ENCODE measurements at regions not wholly inside any gene's neighbourhood (a gene's known extent, or its start where the extent isn't known, plus 50 kb on each side); places are given as distances from the start of the nearest gene placed in this dataset.
"Not testable (repeated sequence)": the region's sequence is repeated elsewhere in the genome, so short reads cannot be mapped to it uniquely, and the experiment has no call there.

- DNase-seq, result no peak
These were observed 200.8 kb downstream of the DUSP6 start for GRCh38 chr12:89151536-89151935.

DNA sequence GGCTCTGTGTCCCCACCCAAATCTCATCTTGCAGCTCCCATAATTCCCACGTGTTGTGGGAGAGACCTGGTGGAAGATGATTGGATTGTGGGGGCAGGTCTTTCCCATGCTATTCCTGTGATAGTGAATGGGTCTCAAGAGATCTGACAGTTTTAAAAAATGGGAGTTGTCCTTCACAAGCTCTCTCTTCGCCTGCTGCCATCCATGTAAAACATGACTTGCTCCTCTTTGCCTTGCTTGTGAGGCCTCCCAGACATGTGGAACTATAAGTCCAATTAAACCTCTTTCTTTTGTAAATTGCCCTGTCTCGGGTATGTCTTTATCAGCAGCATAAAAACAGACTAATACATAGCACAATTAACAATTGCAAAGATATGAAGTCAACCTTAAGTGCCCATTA, 201.5 kb downstream of the DUSP6 start:
- DNase-seq, result not testable (repeated sequence)

DNA sequence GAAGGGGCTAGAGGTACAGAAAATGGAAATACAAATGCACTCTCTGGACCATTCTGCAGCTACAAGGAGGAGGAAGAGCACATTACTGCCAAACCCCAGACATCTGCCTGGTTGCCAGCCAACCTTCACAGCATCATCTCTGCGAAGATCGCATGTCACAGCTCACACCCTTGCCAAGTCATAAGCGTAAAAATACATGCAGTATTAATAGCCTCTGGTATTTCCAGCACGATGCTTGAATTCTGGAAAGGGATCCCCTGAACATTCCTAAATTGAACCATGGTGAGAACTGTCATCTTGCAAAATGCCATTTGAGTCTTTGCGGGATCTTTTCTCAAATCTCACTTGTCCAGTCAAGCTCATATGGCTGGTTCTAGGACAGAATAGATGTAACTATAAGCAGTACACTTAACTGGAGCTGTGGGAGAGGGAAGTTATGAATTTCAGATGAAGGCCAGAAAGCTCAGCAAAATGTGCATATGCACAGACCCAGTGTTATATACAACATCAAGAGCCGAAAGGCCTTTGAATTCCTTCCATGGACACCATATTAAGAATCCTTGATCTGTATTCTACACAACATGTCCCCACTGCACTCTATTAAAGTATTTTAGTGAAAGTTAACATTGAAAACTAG, 211.6 kb downstream of the DUSP6 start:
- DNase-seq, result no peak

DNA sequence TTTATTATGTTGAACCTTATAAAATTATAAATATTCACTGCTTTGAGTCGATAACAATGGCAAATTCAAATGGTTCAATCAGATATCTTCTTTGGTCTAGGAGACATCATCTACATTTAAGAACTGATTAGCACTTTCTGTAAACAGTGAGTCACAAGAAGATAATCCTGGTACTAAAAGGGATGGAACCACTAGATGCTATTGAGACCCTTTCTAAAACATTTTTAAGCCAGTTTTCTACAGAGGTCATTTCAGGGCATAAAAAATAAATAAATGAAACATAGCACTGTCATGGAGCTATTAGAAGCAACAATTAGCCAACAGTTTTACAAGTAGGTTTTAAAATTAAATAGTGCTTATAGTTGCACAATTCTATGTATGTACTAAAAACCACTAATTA, 212.2 kb downstream of the DUSP6 start:
- no peak for DNase-seq

DNA sequence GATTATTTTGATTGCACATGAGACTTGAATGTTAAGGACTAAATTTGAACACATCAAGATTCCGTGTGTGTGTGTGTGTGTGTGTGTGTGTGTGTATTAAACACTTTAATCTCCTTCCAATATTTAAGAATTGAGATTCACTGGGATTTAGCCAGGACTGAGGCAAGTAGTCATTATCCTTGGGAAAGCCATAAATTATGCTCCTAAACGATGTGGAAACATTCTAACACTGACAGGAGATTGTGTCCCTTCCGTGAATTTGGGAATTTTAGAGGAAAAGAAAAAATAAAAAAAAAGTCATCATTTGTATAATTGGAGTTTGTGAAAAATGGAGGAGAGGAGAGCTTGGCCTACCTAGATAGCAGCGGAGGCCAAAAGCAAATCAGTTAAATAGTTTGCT, 212.9 kb downstream of the DUSP6 start:
- DNase-seq, result no peak

GRCh38 chr12:89138048-89138852, 214.1 kb downstream of the DUSP6 start:
- no peak for DNase-seq

DNA sequence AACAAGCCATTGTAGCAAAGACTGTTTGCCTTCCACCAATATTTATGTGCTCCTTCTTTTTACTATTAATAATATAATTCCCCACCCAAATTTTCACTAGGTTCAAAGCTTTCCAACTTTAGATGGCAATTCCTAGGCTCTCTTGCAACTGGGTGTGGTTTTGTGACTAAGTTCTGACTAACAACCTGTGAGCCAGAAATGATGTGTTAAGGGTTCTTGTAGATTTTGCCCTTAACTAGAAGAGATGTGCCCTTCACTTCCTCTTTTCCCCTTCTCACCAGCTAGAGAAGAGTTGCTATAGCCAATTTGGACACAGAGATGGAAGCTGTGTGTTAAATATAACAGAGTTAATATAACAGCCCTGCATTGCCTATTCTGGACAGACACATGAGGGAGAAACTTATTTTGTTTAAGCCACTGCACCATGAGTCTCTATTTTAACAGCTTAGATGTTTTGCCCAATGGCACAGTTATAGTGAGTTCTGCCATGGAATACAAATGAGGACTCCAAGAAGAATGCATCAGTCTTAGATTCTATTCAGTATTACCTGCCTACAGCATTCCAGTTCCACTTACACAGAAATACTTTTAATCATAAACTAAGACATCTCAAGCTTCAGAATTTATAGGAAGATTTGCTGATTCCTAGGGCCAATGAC, 216.2 kb downstream of the DUSP6 start:
- DNase-seq, result no peak

DNA sequence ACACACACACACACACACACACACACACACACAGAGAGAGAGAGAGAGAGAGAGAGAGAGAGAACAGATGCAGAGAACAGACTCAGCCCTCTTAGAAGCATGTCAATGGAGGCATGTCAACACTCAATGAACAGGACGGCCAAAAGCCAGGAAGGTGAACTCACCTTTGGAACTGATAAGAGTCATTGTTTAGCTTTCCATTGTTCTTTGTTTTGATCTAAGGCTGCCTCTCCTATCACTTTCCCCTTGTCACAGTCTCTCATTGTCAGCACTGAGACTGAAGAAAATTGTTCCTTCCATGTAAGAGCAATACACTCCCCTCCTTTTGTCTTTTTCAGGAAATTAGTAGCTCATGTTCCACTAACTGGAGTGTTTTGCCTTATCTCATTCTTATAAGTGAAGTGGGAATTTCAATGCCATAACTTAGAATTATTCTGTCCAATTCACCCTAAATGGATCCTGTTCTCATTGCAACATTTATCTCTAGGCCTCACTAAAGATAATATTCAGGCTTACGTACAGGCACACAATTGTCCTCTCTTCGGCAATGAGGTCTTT, 218.0 kb downstream of the DUSP6 start:
- DNase-seq, result no peak

- DNase-seq, result no peak
These were observed 223.0 kb downstream of the DUSP6 start for GRCh38 chr12:89129167-89129870.

DNA sequence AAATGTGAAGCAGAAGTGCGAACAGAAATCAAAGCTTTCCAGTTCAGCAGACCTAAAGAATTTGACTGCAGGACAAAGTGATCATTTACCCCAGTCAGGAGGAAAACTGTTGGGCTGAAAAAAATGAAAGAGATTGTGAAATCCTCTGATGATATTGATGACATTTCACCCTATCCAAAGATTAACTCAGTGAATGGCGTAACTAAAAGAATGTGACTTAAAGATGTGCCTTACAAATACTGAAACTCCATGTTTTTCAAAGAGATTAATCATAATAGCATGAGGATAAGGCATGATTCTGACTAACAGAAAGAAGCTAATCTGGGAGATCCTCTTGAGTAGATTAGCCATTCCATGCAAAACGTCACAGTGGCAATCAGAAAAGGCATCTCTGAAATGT, 225.6 kb downstream of the DUSP6 start:
- DNase-seq, result no peak

DNA sequence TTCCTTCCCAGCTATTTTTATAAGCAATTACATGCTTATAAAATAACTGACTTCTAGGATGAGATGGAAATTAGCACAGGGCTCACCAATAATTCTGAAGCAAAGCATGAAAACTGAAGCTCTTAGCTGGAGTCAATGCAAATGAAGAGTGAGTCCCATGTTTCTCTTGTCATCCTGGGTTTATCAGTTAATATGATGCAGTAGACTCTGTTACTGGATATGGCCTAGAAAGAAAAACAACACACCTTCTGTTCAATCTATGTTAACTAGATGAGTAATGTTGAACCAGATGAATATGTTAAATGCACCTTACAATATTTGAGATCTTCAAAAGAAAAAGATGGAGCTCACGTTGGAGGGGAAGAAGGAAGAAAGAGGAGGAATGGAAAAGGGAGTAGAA, 229.4 kb downstream of the DUSP6 start:
- DNase-seq, result no peak

DNA sequence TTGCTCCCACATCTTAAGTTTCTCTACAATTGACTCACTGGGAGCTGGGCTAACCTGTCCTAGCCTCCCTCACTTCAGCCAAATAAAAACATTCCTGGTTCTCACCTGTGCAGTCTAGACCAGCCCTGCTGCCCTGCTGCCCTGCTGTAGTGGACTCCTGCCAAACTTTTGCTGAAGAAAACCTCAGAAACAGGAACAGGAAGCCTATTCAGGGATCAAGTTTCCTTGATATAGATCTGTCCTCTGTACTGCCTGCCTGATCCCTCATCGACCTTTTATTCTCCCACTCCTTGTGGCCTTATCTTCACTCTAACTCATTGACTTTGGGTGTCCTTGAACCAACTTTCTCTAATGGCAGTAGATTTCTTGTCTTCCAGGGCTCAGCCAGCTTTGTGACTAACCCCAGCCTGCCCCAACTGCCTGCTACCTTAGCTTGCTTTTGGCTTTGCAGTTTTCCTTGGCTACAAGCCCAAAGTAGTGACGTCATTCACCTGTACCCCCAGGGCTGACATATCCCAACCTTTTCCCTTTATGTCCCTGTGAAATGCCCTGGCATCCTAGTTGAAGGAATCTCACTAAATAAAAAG, 234.8 kb downstream of the DUSP6 start:
- DNase-seq, result no peak

GRCh38 chr12:89111964-89112363, 240.3 kb downstream of the DUSP6 start:
- no peak for DNase-seq

- no peak for DNase-seq
These were observed 244.0 kb downstream of the DUSP6 start for GRCh38 chr12:89108265-89108664.

DNA sequence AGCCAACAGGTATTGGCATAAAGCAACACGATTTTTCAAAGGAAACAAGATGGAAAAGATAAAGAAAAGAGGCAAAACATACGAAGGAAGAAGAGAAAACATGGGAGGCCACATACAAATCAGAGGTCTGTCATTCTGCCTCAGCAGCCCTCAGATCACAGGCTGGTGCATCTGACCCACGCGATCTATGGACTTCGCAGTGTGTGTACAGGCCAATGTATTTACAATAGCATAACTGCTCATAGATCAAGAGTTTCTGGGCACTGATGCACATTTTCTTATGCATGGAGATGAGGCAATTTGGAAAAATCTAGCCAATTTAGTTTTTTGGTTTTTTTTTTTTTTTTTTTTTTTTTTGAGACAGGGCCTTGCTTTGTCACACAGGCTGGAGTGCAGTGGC, 245.4 kb downstream of the DUSP6 start:
- DNase-seq, result no peak

GRCh38 chr12:89105243-89105642, 247.1 kb downstream of the DUSP6 start:
- DNase-seq, result no peak

DNA sequence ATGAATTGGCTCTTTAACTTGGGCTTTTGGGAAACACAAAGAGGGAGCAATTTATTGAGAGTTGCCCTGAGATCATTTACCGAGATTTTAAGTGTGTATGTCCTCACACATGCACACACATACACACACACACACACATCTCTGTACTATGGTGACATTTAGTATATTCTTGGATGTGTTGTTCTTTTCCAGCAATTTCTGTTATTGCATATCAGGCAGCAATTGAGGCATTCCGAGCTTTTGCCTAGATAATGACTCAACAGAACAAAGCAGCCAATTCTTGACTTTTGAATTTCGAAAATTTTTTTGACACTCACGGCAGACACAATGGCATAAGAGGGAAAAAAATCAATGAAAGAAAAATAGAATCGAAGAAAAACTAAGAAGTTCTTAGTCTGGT, 248.5 kb downstream of the DUSP6 start:
- DNase-seq, result no peak

DNA sequence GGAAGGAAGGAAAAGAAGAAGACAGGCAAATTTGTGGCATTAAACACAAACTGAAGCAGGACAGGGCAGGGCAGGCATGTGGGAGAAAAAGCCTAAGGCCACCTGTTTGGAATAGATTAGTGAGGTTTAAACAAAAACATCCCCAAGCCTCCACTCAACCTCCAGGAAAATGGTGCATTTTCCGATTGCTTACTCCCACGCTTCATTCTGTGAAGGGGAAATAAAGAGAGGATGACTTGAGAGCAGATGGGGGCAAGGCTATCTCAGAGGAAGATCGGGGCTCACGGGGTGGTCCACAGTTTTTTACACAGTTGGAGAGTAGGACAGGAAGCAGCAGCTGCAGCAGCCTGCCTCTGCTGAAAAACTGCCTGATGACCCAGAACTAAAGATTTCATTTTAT, 250.9 kb downstream of the DUSP6 start:
- DNase-seq, result no peak

DNA sequence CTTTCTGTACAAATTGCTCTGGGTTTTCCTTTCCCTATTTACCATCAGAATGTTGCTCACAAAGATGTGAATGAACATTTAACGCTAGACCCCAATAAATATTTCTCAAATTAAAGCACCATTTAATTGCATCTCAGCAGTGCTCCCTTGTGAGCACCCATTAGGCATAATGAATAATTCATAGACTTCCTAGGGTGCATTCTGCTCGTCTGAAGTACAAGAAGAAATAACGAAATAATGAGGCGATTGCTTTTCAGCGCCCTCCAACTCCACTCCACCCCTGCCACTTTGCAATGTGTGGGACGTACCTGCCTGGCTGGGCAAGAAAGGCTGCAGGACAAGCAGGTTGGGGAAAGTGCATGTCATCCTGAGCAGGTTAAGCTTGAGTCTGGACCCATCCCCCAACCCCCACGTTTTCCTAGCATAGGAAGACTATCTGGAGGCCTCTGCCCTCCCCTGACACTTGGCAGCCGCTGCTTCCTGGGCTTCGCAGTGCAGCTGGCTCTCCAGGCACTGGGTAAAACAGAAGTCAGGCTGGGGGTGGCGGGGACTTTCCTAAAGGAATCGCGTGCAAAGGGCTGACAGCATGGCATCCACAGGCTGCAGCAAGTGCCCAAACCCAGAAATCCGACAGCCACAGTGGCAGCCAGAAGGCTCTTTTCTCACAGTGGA, 253.7 kb downstream of the DUSP6 start:
- DNase-seq, result no peak

- DNase-seq, result no peak
These were observed 260.0 kb downstream of the DUSP6 start for GRCh38 chr12:89092297-89092696.

DNA sequence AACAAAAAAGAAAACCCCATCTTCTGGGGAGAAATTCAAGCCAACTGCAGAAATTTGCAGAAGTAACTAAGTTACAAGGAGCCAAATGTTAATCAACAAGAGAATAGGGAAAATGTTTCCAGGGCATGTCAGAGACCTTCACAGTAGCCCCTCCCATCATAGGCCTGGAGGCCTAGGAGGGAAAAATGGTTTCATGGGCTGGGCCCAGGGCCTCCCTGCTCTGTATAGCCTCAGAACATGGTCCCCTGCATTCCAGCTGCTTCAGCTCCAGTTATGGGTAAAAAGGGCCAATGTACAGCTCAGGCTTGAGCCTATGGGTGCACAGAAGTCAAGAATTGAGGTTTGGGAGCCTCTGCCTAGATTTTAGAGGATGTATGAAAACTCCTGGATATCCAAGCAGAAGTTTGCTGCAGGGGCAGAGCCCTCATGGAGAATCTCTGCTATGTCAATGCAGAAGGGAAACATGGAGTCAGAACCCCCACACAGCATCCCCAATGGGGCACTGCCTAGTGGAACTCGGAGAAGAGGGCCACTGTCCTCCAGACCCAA, 260.9 kb downstream of the DUSP6 start:
- DNase-seq, result no peak

- DNase-seq, result no peak
These were observed 263.0 kb downstream of the DUSP6 start for GRCh38 chr12:89089264-89089663.

Measured in activated T-cell treated with anti-CD3 and anti-CD28 coated beads for 4 hours (primary cell).